Testis (tissue), 2 donors: ENCODE measurements at regions not wholly inside any gene's neighbourhood (a gene's known extent, or its start where the extent isn't known, plus 50 kb on each side); places are given as distances from the start of the nearest gene placed in this dataset.

Source experiments
- CTCF ChIP-seq, 3 experiments: fragments of 450-650 bp in 2 of 3; fragments of 200-600 bp in 1 of 3; sonication (generic) in 1 of 3; IDR thresholded peaks; one replicate each; pipeline ENCODE4 v1.5.1; 2016 to 2019; ENCODE audit warnings: antibody characterized with exemption in 3 of 3, mild to moderate bottlenecking in 2 of 3, moderate library complexity in 1 of 3
- POLR2A ChIP-seq: fragments of 450-650 bp; IDR thresholded peaks from one replicate; pipeline ENCODE4 v1.6.1; 2017; ENCODE audit warnings: antibody characterized with exemption, mild to moderate bottlenecking, moderate library complexity

- no peak for TF ChIP-seq POLR2A
- no peak for TF ChIP-seq CTCF (IDR thresholded peaks at IDR 0.05)
Measured at GRCh38 chr9:3648722-3649246, 123.0 kb upstream of the RFX3 start.
